ENCODE measurements at regions not wholly inside any gene's neighbourhood (a gene's known extent, or its start where the extent isn't known, plus 50 kb on each side); places are given as distances from the start of the nearest gene placed in this dataset.

DNA sequence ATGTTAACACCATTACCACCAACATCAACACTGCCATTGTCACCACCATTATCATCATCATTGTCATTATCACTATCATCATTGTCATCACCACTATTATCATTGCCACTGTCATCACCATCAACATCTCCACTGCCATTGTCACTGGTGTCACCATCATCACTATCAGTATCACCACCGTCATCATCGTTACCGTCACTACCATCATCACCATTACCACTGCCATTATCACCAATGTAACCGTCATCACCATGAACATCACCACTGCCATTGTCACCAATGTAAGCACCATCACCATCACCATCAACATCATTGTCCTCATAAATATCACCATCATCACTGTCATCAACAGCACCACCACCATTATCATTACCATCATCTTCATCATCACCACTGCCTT, 633.2 kb upstream of the EEF2KMT start:
- FAIRE-seq, result no peak
- Histone ChIP-seq H3K27me3 (ENCODE audit: control insufficient read depth in 2 of 2, insufficient read depth in 2 of 2, low read length in 2 of 2) (no peaks in the 10 kb centered on the region), H3K79me2 (ENCODE audit: control insufficient read depth, insufficient read depth, low read length) (no peaks in the 10 kb centered on the region), H3K27ac (ENCODE audit: insufficient read depth, low read depth, low read length) (no peak overlapping the region), H4K20me1 (replicated peaks; ENCODE audit: control insufficient read depth, extremely low read depth, insufficient read depth, low read length) (no peaks in the 10 kb centered on the region), H3K9me1 (replicated peaks; ENCODE audit: control insufficient read depth, extremely low read depth, insufficient read depth, low read length) (no peaks in the 10 kb centered on the region), H3K9ac (replicated peaks; ENCODE audit: extremely low read depth, insufficient read depth, low read length) (no peak overlapping the region), H2AFZ (ENCODE audit: low read depth, low read length) (no peak overlapping the region), H3K4me2 (ENCODE audit: insufficient read depth, low read length) (no peak overlapping the region), H3K4me1 (ENCODE audit: control insufficient read depth, extremely low read depth, insufficient read depth, low read length) (no peaks in the 10 kb centered on the region), H3K4me3 (replicated peaks in 1 of 3; ENCODE audit: insufficient read depth in 1 of 3, low read depth in 1 of 3, low read length in 3 of 3) (no peak overlapping the region), H3K9me3 (replicated peaks; ENCODE audit: control insufficient read depth, insufficient read depth, low read length) (peaks cover 5% of the 10 kb centered on the region), H3K36me3 (ENCODE audit: control insufficient read depth in 2 of 2, extremely low read depth in 1 of 2, insufficient read depth in 2 of 2, low read length in 2 of 2) (no peaks in the 10 kb centered on the region)
- intact Hi-C loops (cut with micrococcal nuclease) (no loop called here), dilution Hi-C loops (cut with MboI; ENCODE audit: extremely low pct_ligation_motif_present, low sequenced_read_pairs) (no loop called here)
- no peak for DNase-seq (ENCODE audit: low read depth, low spot score)
- TF ChIP-seq EZH2 (IDR thresholded peaks at IDR 0.05; ENCODE audit: borderline replicate concordance, low read depth, low read length, severe bottlenecking), result no peak
- TF ChIP-seq, protein P1, sequence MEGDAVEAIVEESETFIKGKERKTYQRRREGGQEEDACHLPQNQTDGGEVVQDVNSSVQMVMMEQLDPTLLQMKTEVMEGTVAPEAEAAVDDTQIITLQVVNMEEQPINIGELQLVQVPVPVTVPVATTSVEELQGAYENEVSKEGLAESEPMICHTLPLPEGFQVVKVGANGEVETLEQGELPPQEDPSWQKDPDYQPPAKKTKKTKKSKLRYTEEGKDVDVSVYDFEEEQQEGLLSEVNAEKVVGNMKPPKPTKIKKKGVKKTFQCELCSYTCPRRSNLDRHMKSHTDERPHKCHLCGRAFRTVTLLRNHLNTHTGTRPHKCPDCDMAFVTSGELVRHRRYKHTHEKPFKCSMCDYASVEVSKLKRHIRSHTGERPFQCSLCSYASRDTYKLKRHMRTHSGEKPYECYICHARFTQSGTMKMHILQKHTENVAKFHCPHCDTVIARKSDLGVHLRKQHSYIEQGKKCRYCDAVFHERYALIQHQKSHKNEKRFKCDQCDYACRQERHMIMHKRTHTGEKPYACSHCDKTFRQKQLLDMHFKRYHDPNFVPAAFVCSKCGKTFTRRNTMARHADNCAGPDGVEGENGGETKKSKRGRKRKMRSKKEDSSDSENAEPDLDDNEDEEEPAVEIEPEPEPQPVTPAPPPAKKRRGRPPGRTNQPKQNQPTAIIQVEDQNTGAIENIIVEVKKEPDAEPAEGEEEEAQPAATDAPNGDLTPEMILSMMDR (IDR thresholded peaks at IDR 0.05; ENCODE audit: extremely low read depth in 1 of 2, insufficient read depth in 1 of 2, low read depth in 1 of 2, low read length in 2 of 2), result no peak
- TF ChIP-seq JUN (IDR thresholded peaks at IDR 0.05; ENCODE audit: borderline replicate concordance, insufficient read depth, insufficient read length, low read depth), result no peak
- TF ChIP-seq, protein P2, sequence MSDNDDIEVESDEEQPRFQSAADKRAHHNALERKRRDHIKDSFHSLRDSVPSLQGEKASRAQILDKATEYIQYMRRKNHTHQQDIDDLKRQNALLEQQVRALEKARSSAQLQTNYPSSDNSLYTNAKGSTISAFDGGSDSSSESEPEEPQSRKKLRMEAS (IDR thresholded peaks at IDR 0.05; ENCODE audit: insufficient read depth, insufficient read length), result no peak
- TF ChIP-seq POLR2AphosphoS5 (IDR thresholded peaks at IDR 0.05; ENCODE audit: insufficient read depth, low read depth, low read length), result no peak
- BruUV-seq (replicated peaks), result no TSS peak
- ChIA-PET CTCF (no interaction called here), POLR2A (no interaction called here)

DNA sequence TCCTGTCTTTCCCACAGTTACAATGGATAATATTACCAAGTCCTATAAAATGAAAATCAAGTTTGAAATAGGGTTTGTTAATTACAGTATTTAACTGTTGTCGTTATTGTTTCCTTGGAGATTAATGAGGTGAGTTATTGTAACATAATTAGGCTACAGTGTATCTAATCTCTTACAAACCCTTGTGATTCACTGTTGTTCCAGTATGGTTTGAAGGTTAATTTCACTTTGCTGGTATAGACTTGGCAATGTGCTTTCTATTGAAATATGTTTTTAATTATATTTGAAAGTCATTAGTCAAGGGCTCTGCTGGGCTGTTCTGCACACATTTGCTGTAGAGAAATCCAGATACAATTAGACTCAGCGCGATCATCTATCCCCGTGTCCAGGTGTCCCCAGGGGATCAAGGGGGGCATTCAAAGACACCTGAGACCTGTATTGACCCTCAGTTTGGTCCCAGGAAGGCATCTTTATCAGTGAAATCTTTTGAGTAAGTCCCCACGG, 624.6 kb upstream of the EEF2KMT start:
- Histone ChIP-seq H3K4me3 (replicated peaks in 1 of 3; ENCODE audit: insufficient read depth in 1 of 3, low read depth in 1 of 3, low read length in 3 of 3) (no peak overlapping the region), H3K79me2 (ENCODE audit: control insufficient read depth, insufficient read depth, low read length) (no peaks in the 10 kb centered on the region), H3K36me3 (ENCODE audit: control insufficient read depth in 2 of 2, extremely low read depth in 1 of 2, insufficient read depth in 2 of 2, low read length in 2 of 2) (no peaks in the 10 kb centered on the region), H3K9me3 (replicated peaks; ENCODE audit: control insufficient read depth, insufficient read depth, low read length) (no peaks in the 10 kb centered on the region), H3K27me3 (ENCODE audit: control insufficient read depth in 2 of 2, insufficient read depth in 2 of 2, low read length in 2 of 2) (no peaks in the 10 kb centered on the region), H4K20me1 (replicated peaks; ENCODE audit: control insufficient read depth, extremely low read depth, insufficient read depth, low read length) (no peaks in the 10 kb centered on the region), H3K4me1 (ENCODE audit: control insufficient read depth, extremely low read depth, insufficient read depth, low read length) (no peaks in the 10 kb centered on the region), H2AFZ (ENCODE audit: low read depth, low read length) (no peak overlapping the region), H3K4me2 (ENCODE audit: insufficient read depth, low read length) (no peak overlapping the region), H3K9me1 (replicated peaks; ENCODE audit: control insufficient read depth, extremely low read depth, insufficient read depth, low read length) (no peaks in the 10 kb centered on the region), H3K27ac (ENCODE audit: insufficient read depth, low read depth, low read length) (no peak overlapping the region), H3K9ac (replicated peaks; ENCODE audit: extremely low read depth, insufficient read depth, low read length) (no peak overlapping the region)
- FAIRE-seq, result no peak
- DNase-seq (ENCODE audit: low read depth, low spot score), result no peak
- ChIA-PET CTCF (no interaction called here), POLR2A (no interaction called here)
- TF ChIP-seq, protein P2 (IDR thresholded peaks at IDR 0.05; ENCODE audit: insufficient read depth, insufficient read length), result no peak
- no peak for TF ChIP-seq GATA2 (IDR thresholded peaks at IDR 0.05; ENCODE audit: insufficient read depth, insufficient read length, low read depth, low read length)
- no peak for TF ChIP-seq POLR2A (IDR thresholded peaks at IDR 0.05; ENCODE audit: low read depth, low read length)
- no peak for TF ChIP-seq POLR2AphosphoS5 (IDR thresholded peaks at IDR 0.05; ENCODE audit: insufficient read depth, low read depth, low read length)
- TF ChIP-seq, protein P1 (IDR thresholded peaks at IDR 0.05; ENCODE audit: extremely low read depth in 1 of 2, insufficient read depth in 1 of 2, low read depth in 1 of 2, low read length in 2 of 2), result no peak
- no peak for TF ChIP-seq EZH2 (IDR thresholded peaks at IDR 0.05; ENCODE audit: borderline replicate concordance, low read depth, low read length, severe bottlenecking)
- no peak for TF ChIP-seq JUN (IDR thresholded peaks at IDR 0.05; ENCODE audit: borderline replicate concordance, insufficient read depth, insufficient read length, low read depth)
- TF ChIP-seq FOS (IDR thresholded peaks at IDR 0.05; ENCODE audit: borderline replicate concordance, insufficient read depth, low read length), result no peak
- no peak for TF ChIP-seq MYC (IDR thresholded peaks at IDR 0.05; ENCODE audit: low read depth, low read length)
- intact Hi-C loops (cut with micrococcal nuclease), result no loop called here
- BruUV-seq (replicated peaks), result no TSS peak
- dilution Hi-C loops (cut with MboI; ENCODE audit: extremely low pct_ligation_motif_present, low sequenced_read_pairs), result no loop called here
